Ascending aorta (tissue), 2 donors: ENCODE measurements at regions not wholly inside any gene's neighbourhood (a gene's known extent, or its start where the extent isn't known, plus 50 kb on each side); places are given as distances from the start of the nearest gene placed in this dataset.

Experiments
- DNase-seq, 2 donors: peaks; one replicate each; pipeline ENCODE4 v3.0.0-alpha.2; 2019; ENCODE audit warnings: low spot score in 2 of 2
- H3K27ac ChIP-seq, 2 donors: fragments of 200-600 bp; sonication (generic); one replicate each; pipeline ENCODE4 v1.5.1; 2016 to 2017; ENCODE audit warnings: mild to moderate bottlenecking in 1 of 2
- H3K27me3 ChIP-seq: fragments of 200-600 bp; sonication (generic); one replicate; pipeline ENCODE4 v1.5.1; 2017
- H3K36me3 ChIP-seq, 2 donors: fragments of 200-600 bp; sonication (generic); one replicate each; pipeline ENCODE4 v1.5.1; 2016
- H3K4me1 ChIP-seq, 2 donors: fragments of 200-600 bp; sonication (generic); one replicate each; pipeline ENCODE4 v1.5.1; 2016 to 2017; ENCODE audit warnings: mild to moderate bottlenecking in 1 of 2
- H3K4me3 ChIP-seq, 2 donors: fragments of 200-600 bp; sonication (generic); one replicate each; pipeline ENCODE4 v1.5.1; 2016 to 2017; ENCODE audit warnings: mild to moderate bottlenecking in 1 of 2
- H3K9me3 ChIP-seq, 2 donors: fragments of 200-600 bp; sonication (generic); one replicate each; pipeline ENCODE4 v1.5.1; 2016
- CTCF ChIP-seq, 3 experiments: fragments of 200-600 bp in 2 of 3; fragments of 450-650 bp in 1 of 3; sonication (generic) in 2 of 3; IDR thresholded peaks; one replicate each; pipeline ENCODE4 v1.5.1; 2016 to 2019; ENCODE audit warnings: antibody characterized with exemption in 3 of 3, mild to moderate bottlenecking in 1 of 3, moderate library complexity in 1 of 3
- intact Hi-C: fragments of 100-400 bp; cut with DNase I; formaldehyde crosslinking; loops from one replicate; pipeline ENCODE4 v1.15.1; 2023

GRCh38 chr6:104638841-104639290 is 220.9 kb downstream of the HACE1 start:
- Histone ChIP-seq H3K27ac (no peak overlapping the region), H3K4me1 (no peaks in the 10 kb centered on the region), H3K36me3 (no peaks in the 10 kb centered on the region), H3K4me3 (no peak overlapping the region), H3K9me3 (no peaks in the 10 kb centered on the region), H3K27me3 (no peaks in the 10 kb centered on the region)
- no peak for TF ChIP-seq CTCF (IDR thresholded peaks at IDR 0.05)
- intact Hi-C loops: no loop called here
- no peak for DNase-seq

GRCh38 chr6:104633125-104633524 is 226.6 kb downstream of the HACE1 start:
- no peak for DNase-seq
- Histone ChIP-seq H3K36me3 (no peaks in the 10 kb centered on the region), H3K4me1 (no peaks in the 10 kb centered on the region), H3K4me3 (no peak overlapping the region), H3K9me3 (no peaks in the 10 kb centered on the region), H3K27me3 (no peaks in the 10 kb centered on the region), H3K27ac (no peak overlapping the region)
- TF ChIP-seq CTCF (IDR thresholded peaks at IDR 0.05): no peak
- intact Hi-C loops: no loop called here

- H3K4me1 ChIP-seq: no peaks in the 10 kb centered on the region
- no peaks in the 10 kb centered on the region for H3K27me3 ChIP-seq
- intact Hi-C loops: no loop called here
- no peak for TF ChIP-seq CTCF (IDR thresholded peaks at IDR 0.05)
- no peak overlapping the region for H3K4me3 ChIP-seq
- no peak for DNase-seq
- H3K36me3 ChIP-seq: no peaks in the 10 kb centered on the region
- H3K27ac ChIP-seq: no peak overlapping the region
- H3K9me3 ChIP-seq: no peaks in the 10 kb centered on the region
Measured at GRCh38 chr6:104632588-104632987, 227.1 kb downstream of the HACE1 start.

- intact Hi-C loops: no loop called here
- H3K36me3 ChIP-seq: no peaks in the 10 kb centered on the region
- DNase-seq: no peak
- no peak overlapping the region for H3K27ac ChIP-seq
- no peak overlapping the region for H3K4me3 ChIP-seq
- no peaks in the 10 kb centered on the region for H3K27me3 ChIP-seq
- no peaks in the 10 kb centered on the region for H3K9me3 ChIP-seq
- H3K4me1 ChIP-seq: no peaks in the 10 kb centered on the region
- TF ChIP-seq CTCF (IDR thresholded peaks at IDR 0.05): no peak
Measured at GRCh38 chr6:104630955-104631354, 228.8 kb downstream of the HACE1 start.

- Histone ChIP-seq H3K36me3 (no peaks in the 10 kb centered on the region), H3K27ac (no peak overlapping the region), H3K9me3 (no peaks in the 10 kb centered on the region), H3K4me3 (no peak overlapping the region), H3K27me3 (no peaks in the 10 kb centered on the region), H3K4me1 (no peaks in the 10 kb centered on the region)
- intact Hi-C loops: no loop called here
- no peak for DNase-seq
- TF ChIP-seq CTCF (IDR thresholded peaks at IDR 0.05): no peak
Measured at GRCh38 chr6:104630522-104630921, 229.2 kb downstream of the HACE1 start.

GRCh38 chr6:104629826-104630225 is 229.9 kb downstream of the HACE1 start:
- no peak for TF ChIP-seq CTCF (IDR thresholded peaks at IDR 0.05)
- no peaks in the 10 kb centered on the region for H3K9me3 ChIP-seq
- DNase-seq: no peak
- no peak overlapping the region for H3K27ac ChIP-seq
- no peaks in the 10 kb centered on the region for H3K36me3 ChIP-seq
- intact Hi-C loops: no loop called here
- H3K27me3 ChIP-seq: no peaks in the 10 kb centered on the region
- H3K4me1 ChIP-seq: no peaks in the 10 kb centered on the region
- no peak overlapping the region for H3K4me3 ChIP-seq
